ENCODE measurements at regions not wholly inside any gene's neighbourhood (a gene's known extent, or its start where the extent isn't known, plus 50 kb on each side); places are given as distances from the start of the nearest gene placed in this dataset.

GRCh38 chr5:33231935-33232334 lies 208.8 kb upstream of the TARS1 start:
- Histone ChIP-seq H3K9ac (ENCODE audit: low read depth in 1 of 2, low read length in 2 of 2) (no peak overlapping the region), H3K27ac (ENCODE audit: low read depth in 1 of 2, low read length in 2 of 2) (no peak overlapping the region), H3K4me3 (ENCODE audit: low read depth in 1 of 3, low read length in 3 of 3) (no peak overlapping the region), H3K36me3 (ENCODE audit: control insufficient read depth in 4 of 4, insufficient read depth in 3 of 4, low read depth in 1 of 4, low read length in 3 of 4) (no peaks in the 10 kb centered on the region), H3K27me3 (ENCODE audit: control insufficient read depth in 4 of 4, insufficient read depth in 4 of 4, low read length in 3 of 4) (no peaks in the 10 kb centered on the region), H3K9me3 (ENCODE audit: control insufficient read depth in 4 of 4, low read length in 3 of 4) (no peaks in the 10 kb centered on the region), H3K4me1 (ENCODE audit: control insufficient read depth in 4 of 4, insufficient read depth in 4 of 4, low read length in 3 of 4) (peaks cover 0 to 20% (median 13%) of the 10 kb centered on the region in 4 donors)
- WGBS, result 90% methylated on average over 4 of the region's 4 CpGs
- DNase-seq (ENCODE audit: low spot score), result no peak
- no peak for TF ChIP-seq GABPA (IDR thresholded peaks at IDR 0.05 in 1 of 2, conservative IDR thresholded peaks at IDR 0.05 in 1 of 2)
- no peak for TF ChIP-seq CTCF (IDR thresholded peaks at IDR 0.05; ENCODE audit: low read depth, low read length, missing input control)
- no peak for TF ChIP-seq NR2F2 (IDR thresholded peaks at IDR 0.05)
- no peak for TF ChIP-seq YY1 (IDR thresholded peaks at IDR 0.05)

- Histone ChIP-seq H3K9ac (ENCODE audit: low read depth in 1 of 2, low read length in 2 of 2) (no peak overlapping the region), H3K4me1 (ENCODE audit: control insufficient read depth in 4 of 4, insufficient read depth in 4 of 4, low read length in 3 of 4) (peaks cover 0 to 25% (median 17%) of the 10 kb centered on the region in 4 donors), H3K4me3 (ENCODE audit: low read depth in 1 of 3, low read length in 3 of 3) (no peak overlapping the region), H3K36me3 (ENCODE audit: control insufficient read depth in 4 of 4, insufficient read depth in 3 of 4, low read depth in 1 of 4, low read length in 3 of 4) (no peaks in the 10 kb centered on the region), H3K27me3 (ENCODE audit: control insufficient read depth in 4 of 4, insufficient read depth in 4 of 4, low read length in 3 of 4) (no peaks in the 10 kb centered on the region), H3K27ac (ENCODE audit: low read depth in 1 of 2, low read length in 2 of 2) (no peak overlapping the region), H3K9me3 (ENCODE audit: control insufficient read depth in 4 of 4, low read length in 3 of 4) (no peaks in the 10 kb centered on the region)
- TF ChIP-seq JUND (IDR thresholded peaks at IDR 0.05), result no peak
- TF ChIP-seq YY1 (IDR thresholded peaks at IDR 0.05), result no peak
- no peak for DNase-seq (ENCODE audit: low spot score)
- 79% methylated on average over 3 of the region's 3 CpGs for WGBS
Observed at GRCh38 chr5:33232731-33233505, 207.8 kb upstream of the TARS1 start.

GRCh38 chr5:33235304-33235703 lies 205.5 kb upstream of the TARS1 start:
- no peak overlapping the region for H3K4me3 ChIP-seq (ENCODE audit: low read depth in 1 of 3, low read length in 3 of 3)
- H3K9ac ChIP-seq (ENCODE audit: low read depth in 1 of 2, low read length in 2 of 2), result no peak overlapping the region
- no peaks in the 10 kb centered on the region for H3K9me3 ChIP-seq (ENCODE audit: control insufficient read depth in 4 of 4, low read length in 3 of 4)
- DNase-seq (ENCODE audit: low spot score), result no peak
- no peak overlapping the region for H3K27ac ChIP-seq (ENCODE audit: low read depth in 1 of 2, low read length in 2 of 2)
- no peaks in the 10 kb centered on the region for H3K27me3 ChIP-seq (ENCODE audit: control insufficient read depth in 4 of 4, insufficient read depth in 4 of 4, low read length in 3 of 4)
- 98% methylated on average over 4 of the region's 4 CpGs for WGBS
- no peaks in the 10 kb centered on the region for H3K36me3 ChIP-seq (ENCODE audit: control insufficient read depth in 4 of 4, insufficient read depth in 3 of 4, low read depth in 1 of 4, low read length in 3 of 4)
- peaks cover 6 to 37% (median 27%) of the 10 kb centered on the region in 4 donors for H3K4me1 ChIP-seq (ENCODE audit: control insufficient read depth in 4 of 4, insufficient read depth in 4 of 4, low read length in 3 of 4)
- TF ChIP-seq ATF3 (IDR thresholded peaks at IDR 0.05) (no peak), TAF1 (conservative IDR thresholded peaks at IDR 0.05) (no peak), FOXA1 (IDR thresholded peaks at IDR 0.05) (no peak), MAX (IDR thresholded peaks at IDR 0.05) (no peak), CTCF (IDR thresholded peaks at IDR 0.05; ENCODE audit: low read depth, low read length, missing input control) (no peak), RAD21 (IDR thresholded peaks at IDR 0.05) (no peak), FOXA2 (IDR thresholded peaks at IDR 0.05) (no peak), REST (IDR thresholded peaks at IDR 0.05) (no peak), JUND (IDR thresholded peaks at IDR 0.05) (no peak), RXRA (IDR thresholded peaks at IDR 0.05) (no peak), EGR1 (IDR thresholded peaks at IDR 0.05; ENCODE audit: low read depth in 2 of 2) (no peak), SP1 (IDR thresholded peaks at IDR 0.05) (no peak), ZBTB33 (IDR thresholded peaks at IDR 0.05) (no peak), HNF4G (IDR thresholded peaks at IDR 0.05) (no peak), GABPA (IDR thresholded peaks at IDR 0.05 in 1 of 2, conservative IDR thresholded peaks at IDR 0.05 in 1 of 2) (no peak), HNF4A (conservative IDR thresholded peaks at IDR 0.05) (no peak)
